Colonic mucosa (tissue), 4 donors: ENCODE measurements at regions not wholly inside any gene's neighbourhood (a gene's known extent, or its start where the extent isn't known, plus 50 kb on each side); places are given as distances from the start of the nearest gene placed in this dataset.

Experiments
- DNase-seq: peaks from one replicate; pipeline ENCODE4 v3.0.0-alpha.2; 2020
- H3K27ac ChIP-seq: fragments of 200-600 bp; one replicate; pipeline ENCODE4 v1.8.0; 2021
- H3K27me3 ChIP-seq: fragments of 200-600 bp; one replicate; pipeline ENCODE4 v1.8.0; 2021
- H3K36me3 ChIP-seq: fragments of 200-600 bp; one replicate; pipeline ENCODE4 v1.8.0; 2021
- H3K4me1 ChIP-seq: fragments of 200-600 bp; one replicate; pipeline ENCODE4 v1.8.0; 2021; ENCODE audit warnings: mild to moderate bottlenecking
- H3K4me3 ChIP-seq: fragments of 200-600 bp; one replicate; pipeline ENCODE4 v1.8.0; 2021
- H3K9ac ChIP-seq, 2 donors: one replicate each; pipeline ENCODE4 v1.7.0; 2013; ENCODE audit warnings: control low read depth in 2 of 2, low read depth in 2 of 2, low read length in 2 of 2
- H3K9me3 ChIP-seq: fragments of 200-600 bp; one replicate; pipeline ENCODE4 v1.8.0; 2021
- intact Hi-C: fragments of 100-400 bp; cut with DNase I; formaldehyde crosslinking; loops from one replicate; pipeline ENCODE4 v1.14.1; 2022
- TF ChIP-seq, protein P1 (sequence below): fragments of 200-600 bp; IDR thresholded peaks from one replicate; pipeline ENCODE4 v1.8.0; 2022; ENCODE audit warnings: antibody characterized with exemption, mild to moderate bottlenecking
- donor health status: healthy.
- donor health status: DM: no; HTN: no; CAD: no.
- donor health status: DM: no; HTN: no; CAD: no.

- no peak overlapping the region for H3K9ac ChIP-seq
- intact Hi-C loops, result no loop called here
- no peak overlapping the region for H3K27ac ChIP-seq
- TF ChIP-seq, protein P1, sequence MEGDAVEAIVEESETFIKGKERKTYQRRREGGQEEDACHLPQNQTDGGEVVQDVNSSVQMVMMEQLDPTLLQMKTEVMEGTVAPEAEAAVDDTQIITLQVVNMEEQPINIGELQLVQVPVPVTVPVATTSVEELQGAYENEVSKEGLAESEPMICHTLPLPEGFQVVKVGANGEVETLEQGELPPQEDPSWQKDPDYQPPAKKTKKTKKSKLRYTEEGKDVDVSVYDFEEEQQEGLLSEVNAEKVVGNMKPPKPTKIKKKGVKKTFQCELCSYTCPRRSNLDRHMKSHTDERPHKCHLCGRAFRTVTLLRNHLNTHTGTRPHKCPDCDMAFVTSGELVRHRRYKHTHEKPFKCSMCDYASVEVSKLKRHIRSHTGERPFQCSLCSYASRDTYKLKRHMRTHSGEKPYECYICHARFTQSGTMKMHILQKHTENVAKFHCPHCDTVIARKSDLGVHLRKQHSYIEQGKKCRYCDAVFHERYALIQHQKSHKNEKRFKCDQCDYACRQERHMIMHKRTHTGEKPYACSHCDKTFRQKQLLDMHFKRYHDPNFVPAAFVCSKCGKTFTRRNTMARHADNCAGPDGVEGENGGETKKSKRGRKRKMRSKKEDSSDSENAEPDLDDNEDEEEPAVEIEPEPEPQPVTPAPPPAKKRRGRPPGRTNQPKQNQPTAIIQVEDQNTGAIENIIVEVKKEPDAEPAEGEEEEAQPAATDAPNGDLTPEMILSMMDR, result no peak
- H3K36me3 ChIP-seq, result no peaks in the 10 kb centered on the region
- DNase-seq, result no peak
- H3K4me3 ChIP-seq, result no peak overlapping the region
- no peaks in the 10 kb centered on the region for H3K4me1 ChIP-seq
- H3K27me3 ChIP-seq, result no peaks in the 10 kb centered on the region
- H3K9me3 ChIP-seq, result no peaks in the 10 kb centered on the region
Measured at GRCh38 chr18:11494107-11494506, 115.3 kb upstream of the SLC35G4 start.

DNA sequence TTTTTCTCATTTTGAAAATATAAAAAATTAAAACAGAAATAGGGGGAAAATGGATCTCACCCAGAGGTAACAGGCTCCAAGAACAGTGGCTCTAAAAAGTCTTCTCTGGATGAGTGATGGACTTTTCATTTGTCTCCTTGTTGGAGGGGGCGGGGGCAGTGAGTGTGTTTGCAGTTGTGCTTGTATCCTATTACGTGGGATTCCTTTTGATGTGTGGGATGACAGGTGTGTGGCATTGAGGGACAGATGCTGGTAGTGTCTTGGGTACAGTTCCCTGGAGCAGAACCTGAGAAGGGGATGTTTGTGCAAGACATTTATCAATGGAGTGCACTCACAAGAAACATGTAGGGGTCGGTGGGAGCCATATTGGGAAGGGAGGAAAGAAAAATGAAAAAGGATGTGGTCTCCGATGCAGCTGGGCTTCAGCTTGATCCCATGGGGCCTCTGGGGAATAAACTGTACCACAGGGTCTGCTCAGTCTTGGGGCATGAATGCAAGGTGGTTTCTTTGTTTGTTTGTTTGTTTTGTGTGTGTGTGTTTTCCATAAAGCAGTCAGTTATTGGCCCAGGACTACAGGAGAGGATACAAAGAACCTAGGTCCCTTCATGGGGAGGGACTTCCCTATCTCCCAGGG, 120.0 kb upstream of the SLC35G4 start:
- no peaks in the 10 kb centered on the region for H3K9me3 ChIP-seq
- H3K4me1 ChIP-seq, result no peaks in the 10 kb centered on the region
- no peak overlapping the region for H3K27ac ChIP-seq
- intact Hi-C loops, result no loop called here
- H3K9ac ChIP-seq, result no peak overlapping the region
- no peak overlapping the region for H3K4me3 ChIP-seq
- no peaks in the 10 kb centered on the region for H3K36me3 ChIP-seq
- DNase-seq, result no peak
- no peaks in the 10 kb centered on the region for H3K27me3 ChIP-seq
- TF ChIP-seq, protein P1, result no peak

- DNase-seq, result no peak
- intact Hi-C loops, result no loop called here
- TF ChIP-seq, protein P1, result no peak
- no peak overlapping the region for H3K27ac ChIP-seq
- no peaks in the 10 kb centered on the region for H3K36me3 ChIP-seq
- no peak overlapping the region for H3K9ac ChIP-seq
- H3K4me3 ChIP-seq, result no peak overlapping the region
- no peaks in the 10 kb centered on the region for H3K9me3 ChIP-seq
- H3K27me3 ChIP-seq, result no peaks in the 10 kb centered on the region
- H3K4me1 ChIP-seq, result no peaks in the 10 kb centered on the region
Measured at GRCh38 chr18:11488175-11488574, 121.2 kb upstream of the SLC35G4 start.

DNA sequence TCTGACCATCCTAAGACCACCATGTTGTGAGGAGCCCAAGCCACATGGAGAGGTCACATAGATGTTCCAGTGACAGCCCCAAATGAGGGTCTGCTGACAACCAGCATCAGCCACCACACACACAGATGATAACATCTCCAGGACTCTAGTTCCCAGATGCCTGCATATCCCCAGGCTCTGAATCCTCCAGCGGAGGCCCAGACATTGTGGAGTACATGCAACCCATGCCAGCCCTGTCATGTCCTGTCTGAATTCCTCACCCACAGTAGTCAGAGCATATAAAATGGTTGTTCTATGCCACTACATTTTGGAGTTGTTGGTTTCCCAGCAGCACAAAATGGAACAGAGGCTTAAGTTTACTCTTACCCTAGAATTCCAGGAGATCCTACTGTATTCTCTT, 122.0 kb upstream of the SLC35G4 start:
- no peaks in the 10 kb centered on the region for H3K36me3 ChIP-seq
- H3K27me3 ChIP-seq, result no peaks in the 10 kb centered on the region
- H3K27ac ChIP-seq, result no peak overlapping the region
- H3K4me3 ChIP-seq, result no peak overlapping the region
- H3K9me3 ChIP-seq, result no peaks in the 10 kb centered on the region
- TF ChIP-seq, protein P1, result no peak
- no peak overlapping the region for H3K9ac ChIP-seq
- DNase-seq, result no peak
- intact Hi-C loops, result no loop called here
- no peaks in the 10 kb centered on the region for H3K4me1 ChIP-seq

GRCh38 chr18:11482271-11482670, 127.1 kb upstream of the SLC35G4 start:
- intact Hi-C loops, result no loop called here
- H3K4me3 ChIP-seq, result no peak overlapping the region
- no peaks in the 10 kb centered on the region for H3K4me1 ChIP-seq
- no peak for DNase-seq
- H3K27ac ChIP-seq, result no peak overlapping the region
- H3K9ac ChIP-seq, result no peak overlapping the region
- no peaks in the 10 kb centered on the region for H3K9me3 ChIP-seq
- H3K27me3 ChIP-seq, result no peaks in the 10 kb centered on the region
- TF ChIP-seq, protein P1, result no peak
- H3K36me3 ChIP-seq, result no peaks in the 10 kb centered on the region
